Subcutaneous abdominal adipose tissue (tissue), 5 donors: ENCODE measurements at regions not wholly inside any gene's neighbourhood (a gene's known extent, or its start where the extent isn't known, plus 50 kb on each side); places are given as distances from the start of the nearest gene placed in this dataset.

Experiments used
- H3K27ac ChIP-seq: one replicate; pipeline ENCODE4 v1.7.0; 2013; ENCODE audit warnings: low read depth, mild to moderate bottlenecking, inconsistent platforms, low read length, moderate library complexity
- H3K27me3 ChIP-seq, 5 donors: one replicate each; pipeline ENCODE4 v1.7.0; 2013; ENCODE audit warnings: low read length in 5 of 5, inconsistent platforms in 1 of 5; ENCODE audit not compliant: control insufficient read depth in 5 of 5, insufficient read depth in 4 of 5
- H3K36me3 ChIP-seq, 5 donors: one replicate each; pipeline ENCODE4 v1.7.0; 2013; ENCODE audit warnings: low read length in 5 of 5; ENCODE audit not compliant: control insufficient read depth in 5 of 5, insufficient read depth in 5 of 5
- H3K4me1 ChIP-seq, 5 donors: one replicate each; pipeline ENCODE4 v1.7.0; 2013; ENCODE audit warnings: low read length in 5 of 5, mild to moderate bottlenecking in 3 of 5, moderate library complexity in 1 of 5; ENCODE audit not compliant: control insufficient read depth in 5 of 5, insufficient read depth in 5 of 5
- H3K4me3 ChIP-seq, 5 donors: one replicate each; pipeline ENCODE4 v1.7.0; 2013; ENCODE audit warnings: low read length in 5 of 5, low read depth in 1 of 5
- H3K9ac ChIP-seq, 5 donors: one replicate each; pipeline ENCODE4 v1.7.0; 2013; ENCODE audit warnings: low read length in 5 of 5, mild to moderate bottlenecking in 4 of 5, moderate library complexity in 3 of 5
- H3K9me3 ChIP-seq, 5 donors: one replicate each; pipeline ENCODE4 v1.7.0; 2013; ENCODE audit warnings: low read length in 5 of 5; ENCODE audit not compliant: control insufficient read depth in 5 of 5
- donor health status: healthy.
- donor health status: healthy.
- donor health status: healthy.
- donor health status: healthy.
- donor health status: healthy.

GRCh38 chr13:109440320-109440719 is 346.1 kb downstream of the IRS2 start:
- Histone ChIP-seq H3K4me3 (no peak overlapping the region), H3K27ac (no peak overlapping the region), H3K9ac (no peak overlapping the region), H3K9me3 (peaks cover 0 to 3% (median 0%) of the 10 kb centered on the region in 5 donors), H3K36me3 (no peaks in the 10 kb centered on the region), H3K4me1 (no peaks in the 10 kb centered on the region), H3K27me3 (no peaks in the 10 kb centered on the region)

- Histone ChIP-seq H3K27me3 (no peaks in the 10 kb centered on the region), H3K9me3 (peaks cover 0 to 3% (median 0%) of the 10 kb centered on the region in 5 donors), H3K4me1 (no peaks in the 10 kb centered on the region), H3K9ac (no peak overlapping the region), H3K27ac (no peak overlapping the region), H3K4me3 (no peak overlapping the region), H3K36me3 (no peaks in the 10 kb centered on the region)
Observed at GRCh38 chr13:109439813-109440212, 346.6 kb downstream of the IRS2 start.

GRCh38 chr13:109436841-109437240 is 349.5 kb downstream of the IRS2 start:
- no peak overlapping the region for H3K9ac ChIP-seq
- no peaks in the 10 kb centered on the region for H3K27me3 ChIP-seq
- no peak overlapping the region for H3K4me3 ChIP-seq
- peaks cover 0 to 3% (median 0%) of the 10 kb centered on the region in 5 donors for H3K9me3 ChIP-seq
- H3K27ac ChIP-seq, result no peak overlapping the region
- H3K4me1 ChIP-seq, result no peaks in the 10 kb centered on the region
- no peaks in the 10 kb centered on the region for H3K36me3 ChIP-seq

- Histone ChIP-seq H3K4me3 (no peak overlapping the region), H3K9ac (no peak overlapping the region), H3K36me3 (no peaks in the 10 kb centered on the region), H3K4me1 (no peaks in the 10 kb centered on the region), H3K9me3 (peaks cover 0 to 3% (median 0%) of the 10 kb centered on the region in 5 donors), H3K27ac (no peak overlapping the region), H3K27me3 (no peaks in the 10 kb centered on the region)
Observed at GRCh38 chr13:109436055-109436622, 350.2 kb downstream of the IRS2 start.

GRCh38 chr13:109431217-109431616 is 355.2 kb downstream of the IRS2 start:
- H3K36me3 ChIP-seq, result no peaks in the 10 kb centered on the region
- no peak overlapping the region for H3K4me3 ChIP-seq

GRCh38 chr13:109428146-109428545 is 358.2 kb downstream of the IRS2 start:
- Histone ChIP-seq H3K27ac (no peak overlapping the region), H3K27me3 (no peaks in the 10 kb centered on the region), H3K36me3 (no peaks in the 10 kb centered on the region), H3K4me3 (no peak overlapping the region), H3K4me1 (no peaks in the 10 kb centered on the region), H3K9ac (no peak overlapping the region), H3K9me3 (no peaks in the 10 kb centered on the region)

More at GRCh38 chr13:109431217-109431616, 355.2 kb downstream of the IRS2 start:
- H3K27me3 ChIP-seq, result no peaks in the 10 kb centered on the region
- no peaks in the 10 kb centered on the region for H3K4me1 ChIP-seq
- no peaks in the 10 kb centered on the region for H3K9me3 ChIP-seq
- no peak overlapping the region for H3K27ac ChIP-seq
- no peak overlapping the region for H3K9ac ChIP-seq

- H3K27ac ChIP-seq, result no peak overlapping the region
- H3K36me3 ChIP-seq, result no peaks in the 10 kb centered on the region
Observed at GRCh38 chr13:109427695-109428094, 358.7 kb downstream of the IRS2 start.

GRCh38 chr13:109427148-109427547 is 359.2 kb downstream of the IRS2 start:
- no peaks in the 10 kb centered on the region for H3K36me3 ChIP-seq
- H3K27me3 ChIP-seq, result no peaks in the 10 kb centered on the region
- H3K4me3 ChIP-seq, result no peak overlapping the region
- H3K27ac ChIP-seq, result no peak overlapping the region
- H3K4me1 ChIP-seq, result no peaks in the 10 kb centered on the region
- H3K9ac ChIP-seq, result no peak overlapping the region
- H3K9me3 ChIP-seq, result no peaks in the 10 kb centered on the region

More at GRCh38 chr13:109427695-109428094, 358.7 kb downstream of the IRS2 start:
- Histone ChIP-seq H3K27me3 (no peaks in the 10 kb centered on the region), H3K9me3 (no peaks in the 10 kb centered on the region), H3K4me1 (no peaks in the 10 kb centered on the region), H3K4me3 (no peak overlapping the region), H3K9ac (no peak overlapping the region)

- Histone ChIP-seq H3K4me1 (no peaks in the 10 kb centered on the region), H3K27me3 (no peaks in the 10 kb centered on the region), H3K9me3 (no peaks in the 10 kb centered on the region), H3K4me3 (no peak overlapping the region), H3K9ac (no peak overlapping the region), H3K36me3 (no peaks in the 10 kb centered on the region), H3K27ac (no peak overlapping the region)
Observed at GRCh38 chr13:109426690-109426990, 359.7 kb downstream of the IRS2 start.

- Histone ChIP-seq H3K36me3 (no peaks in the 10 kb centered on the region), H3K4me1 (no peaks in the 10 kb centered on the region), H3K9ac (no peak overlapping the region)
Observed at GRCh38 chr13:109425821-109426689, 360.3 kb downstream of the IRS2 start.

More at GRCh38 chr13:109425821-109426689, 360.3 kb downstream of the IRS2 start:
- no peak overlapping the region for H3K27ac ChIP-seq
- H3K27me3 ChIP-seq, result no peaks in the 10 kb centered on the region
- H3K9me3 ChIP-seq, result no peaks in the 10 kb centered on the region
- H3K4me3 ChIP-seq, result no peak overlapping the region
